SH-SY5Y (cell line): ENCODE measurements at regions not wholly inside any gene's neighbourhood (a gene's known extent, or its start where the extent isn't known, plus 50 kb on each side); places are given as distances from the start of the nearest gene placed in this dataset.

Experiments
- GATA2 ChIP-seq: IDR thresholded peaks from 2 replicates; pipeline ENCODE4 v1.6.1; 2011; ENCODE audit warnings: mild to moderate bottlenecking, low read depth, low read length
- GATA3 ChIP-seq: IDR thresholded peaks from 2 replicates; pipeline ENCODE4 v1.6.1; 2011; ENCODE audit warnings: low read depth, mild to moderate bottlenecking, low read length, moderate library complexity

GRCh38 chr3:106067711-106068110 lies 198.9 kb upstream of the CBLB start:
- no peak for TF ChIP-seq GATA2
- TF ChIP-seq GATA3: no peak

GRCh38 chr3:106068381-106068780 lies 199.6 kb upstream of the CBLB start:
- TF ChIP-seq GATA2 (no peak), GATA3 (no peak)

DNA sequence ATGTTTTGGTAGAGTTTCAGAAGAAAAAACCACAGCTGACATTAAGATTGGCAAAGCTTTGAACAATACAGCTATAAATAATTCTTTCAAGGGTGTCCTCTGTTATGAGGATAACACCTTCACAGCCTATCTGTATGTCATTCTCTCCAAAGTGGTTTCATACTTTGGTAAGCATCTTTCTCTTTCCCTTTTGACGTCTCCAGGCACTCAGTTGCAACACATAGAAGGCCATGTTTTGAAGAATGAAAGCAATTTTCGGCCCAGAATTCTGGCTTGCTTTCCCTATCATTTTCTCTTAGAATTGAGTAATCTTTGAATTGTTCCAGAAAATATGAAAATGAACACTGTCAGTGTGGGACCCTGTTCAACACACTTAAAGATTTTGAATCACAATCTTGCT lies 200.0 kb upstream of the CBLB start:
- no peak for TF ChIP-seq GATA3
- TF ChIP-seq GATA2: no peak

- TF ChIP-seq GATA3: no peak
Observed at GRCh38 chr3:106070187-106070586, 201.4 kb upstream of the CBLB start.

GRCh38 chr3:106071306-106071705 lies 202.5 kb upstream of the CBLB start:
- TF ChIP-seq GATA2: no peak
- no peak for TF ChIP-seq GATA3

GRCh38 chr3:106078635-106079034 lies 209.8 kb upstream of the CBLB start:
- TF ChIP-seq GATA3 (no peak), GATA2 (no peak)

- TF ChIP-seq GATA3 (no peak), GATA2 (no peak)
Observed at GRCh38 chr3:106082616-106083015, 213.8 kb upstream of the CBLB start.

DNA sequence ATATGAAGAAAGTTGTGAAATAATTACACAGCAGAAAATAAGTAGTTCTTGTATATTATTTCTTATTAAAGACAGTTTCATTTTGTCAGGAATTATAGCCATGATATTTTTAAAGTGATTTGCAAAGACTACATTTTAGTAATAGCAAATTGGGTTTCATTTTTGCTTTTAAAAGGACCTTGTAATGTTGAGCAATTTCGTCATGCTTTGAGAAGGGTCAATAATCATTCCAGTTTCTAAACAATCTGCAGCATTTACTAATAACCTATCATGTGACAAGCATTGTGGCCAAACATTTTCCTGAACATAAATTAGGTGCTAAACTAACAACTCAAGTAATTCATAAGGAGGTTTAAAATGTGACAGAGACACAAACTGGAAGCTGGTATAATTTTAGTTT lies 214.4 kb upstream of the CBLB start:
- TF ChIP-seq GATA3 (no peak), GATA2 (no peak)

GRCh38 chr3:106083854-106084253 lies 215.0 kb upstream of the CBLB start:
- no peak for TF ChIP-seq GATA2
- TF ChIP-seq GATA3: no peak

DNA sequence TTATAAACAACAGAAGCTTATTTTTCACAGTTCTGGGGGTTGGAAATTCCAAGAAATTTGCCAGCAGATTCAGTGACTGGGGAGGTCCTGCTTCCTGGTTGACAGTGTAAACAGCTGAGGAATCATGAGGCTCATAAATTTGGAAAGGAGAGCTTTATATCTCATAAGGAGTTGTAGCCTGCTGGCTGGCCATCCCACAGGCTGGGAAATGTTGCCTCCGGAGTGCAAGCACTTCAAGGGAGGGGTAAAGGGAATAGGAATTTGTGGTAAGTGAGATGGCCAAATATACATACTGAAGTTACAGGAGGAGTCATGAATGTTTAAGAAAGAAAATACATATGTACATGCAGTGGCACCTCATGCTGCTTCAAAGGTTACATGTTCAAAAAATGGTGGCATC lies 217.2 kb upstream of the CBLB start:
- TF ChIP-seq GATA3 (no peak), GATA2 (no peak)

GRCh38 chr3:106086636-106087035 lies 217.8 kb upstream of the CBLB start:
- TF ChIP-seq GATA2 (no peak), GATA3 (no peak)

- no peak for TF ChIP-seq GATA3
- no peak for TF ChIP-seq GATA2
Observed at GRCh38 chr3:106088304-106088703, 219.5 kb upstream of the CBLB start.

GRCh38 chr3:106088899-106089298 lies 220.1 kb upstream of the CBLB start:
- TF ChIP-seq GATA3 (no peak), GATA2 (no peak)

GRCh38 chr3:106089806-106090205 lies 221.0 kb upstream of the CBLB start:
- TF ChIP-seq GATA2: no peak
- no peak for TF ChIP-seq GATA3

DNA sequence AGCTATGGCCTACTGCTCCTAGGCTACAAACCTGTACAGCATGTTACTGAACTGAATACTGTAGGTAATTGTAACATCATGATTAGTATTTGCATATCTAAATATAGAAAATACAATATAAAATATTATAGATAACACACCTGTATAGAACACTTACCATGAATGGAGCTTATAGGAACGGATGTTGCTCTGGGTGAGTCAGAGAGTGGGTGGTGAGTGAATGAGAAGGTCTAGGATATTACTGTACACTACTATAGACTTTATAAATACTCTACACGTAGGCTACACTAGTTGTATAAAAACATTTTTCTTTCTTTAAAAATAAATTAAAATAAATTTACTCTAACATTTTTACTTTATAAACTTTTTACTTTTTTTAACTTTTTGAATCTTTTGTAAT lies 224.0 kb upstream of the CBLB start:
- TF ChIP-seq GATA3 (no peak), GATA2 (no peak)

- TF ChIP-seq GATA2 (no peak), GATA3 (no peak)
Observed at GRCh38 chr3:106093616-106094015, 224.8 kb upstream of the CBLB start.
